Astrocyte (in vitro differentiated cells and primary cell): ENCODE measurements at regions not wholly inside any gene's neighbourhood (a gene's known extent, or its start where the extent isn't known, plus 50 kb on each side); places are given as distances from the start of the nearest gene placed in this dataset.

Experiments
- CTCF ChIP-seq: IDR thresholded peaks from 2 replicates; pipeline ENCODE4 v1.5.1; 2011; ENCODE audit warnings: low read depth, mild to moderate bottlenecking, inconsistent platforms, low read length, moderate library complexity; ENCODE audit not compliant: insufficient read depth
- EZH2 ChIP-seq: IDR thresholded peaks from 2 replicates; pipeline ENCODE4 v1.6.1; 2012; ENCODE audit warnings: mild to moderate bottlenecking, low read length, inconsistent platforms; ENCODE audit not compliant: insufficient read depth

- TF ChIP-seq CTCF (no peak), EZH2 (no peak)
Measured at GRCh38 chr6:44062105-44062770, 65.0 kb downstream of the MRPL14 start.
